OCI-LY3 (cell line): ENCODE measurements at regions not wholly inside any gene's neighbourhood (a gene's known extent, or its start where the extent isn't known, plus 50 kb on each side); places are given as distances from the start of the nearest gene placed in this dataset.

Source experiments
- EZH2phosphoT487 ChIP-seq: fragments of 200-600 bp; shearing (Covaris generic); IDR thresholded peaks from 2 replicates; pipeline ENCODE4 v1.6.1; 2018; ENCODE audit warnings: antibody characterized with exemption, mixed run types, low read depth
- TF ChIP-seq, protein P1 (sequence below): fragments of 200-600, 300-600 bp; sonication (generic); IDR thresholded peaks from 2 replicates; pipeline ENCODE4 v1.5.1; 2014; ENCODE audit warnings: antibody characterized with exemption, low read length, low read depth

DNA sequence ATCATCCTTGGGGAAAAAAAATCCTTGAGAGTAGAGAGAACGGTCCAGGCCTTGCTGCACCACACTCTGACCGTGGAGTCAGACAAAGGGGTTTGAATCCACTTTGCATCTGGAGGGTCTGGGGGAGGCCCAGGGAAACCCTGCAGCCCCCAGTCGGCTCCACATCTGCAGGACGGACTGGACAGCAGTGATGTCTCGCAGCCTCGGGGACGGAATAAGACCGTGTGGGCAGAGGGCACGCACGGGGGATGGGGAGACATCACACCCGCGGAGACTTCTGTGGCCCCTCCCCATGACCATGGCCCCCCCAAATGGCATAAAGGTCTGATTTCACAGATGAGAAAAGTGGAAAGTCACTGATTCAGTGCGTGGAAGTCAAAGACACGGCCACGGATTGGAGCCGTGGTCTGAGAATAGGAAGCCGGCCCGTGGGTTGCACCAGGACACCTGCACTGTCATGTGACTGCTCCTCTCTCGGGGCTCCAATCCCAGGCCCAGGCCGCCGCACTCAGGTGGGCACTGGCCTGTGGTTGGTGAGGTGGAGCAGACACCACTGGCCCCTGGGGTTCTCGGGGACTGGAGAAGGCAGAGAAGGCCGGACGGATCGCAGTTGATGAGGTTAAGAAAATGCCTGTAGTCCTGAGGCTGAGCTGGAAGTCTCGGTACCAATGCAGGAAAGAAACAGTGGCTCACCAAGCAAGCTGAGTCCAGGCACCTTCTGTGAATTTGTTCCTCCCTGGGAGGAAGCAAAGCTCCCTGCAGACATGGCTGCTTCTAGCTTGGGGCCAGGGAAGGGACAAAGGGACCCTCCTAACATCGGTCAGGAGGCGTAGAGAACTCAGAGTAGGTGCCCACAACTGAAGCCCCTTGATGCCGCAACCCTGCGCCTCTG is 61.8 kb downstream of the RTP5 start:
- TF ChIP-seq, protein P1, sequence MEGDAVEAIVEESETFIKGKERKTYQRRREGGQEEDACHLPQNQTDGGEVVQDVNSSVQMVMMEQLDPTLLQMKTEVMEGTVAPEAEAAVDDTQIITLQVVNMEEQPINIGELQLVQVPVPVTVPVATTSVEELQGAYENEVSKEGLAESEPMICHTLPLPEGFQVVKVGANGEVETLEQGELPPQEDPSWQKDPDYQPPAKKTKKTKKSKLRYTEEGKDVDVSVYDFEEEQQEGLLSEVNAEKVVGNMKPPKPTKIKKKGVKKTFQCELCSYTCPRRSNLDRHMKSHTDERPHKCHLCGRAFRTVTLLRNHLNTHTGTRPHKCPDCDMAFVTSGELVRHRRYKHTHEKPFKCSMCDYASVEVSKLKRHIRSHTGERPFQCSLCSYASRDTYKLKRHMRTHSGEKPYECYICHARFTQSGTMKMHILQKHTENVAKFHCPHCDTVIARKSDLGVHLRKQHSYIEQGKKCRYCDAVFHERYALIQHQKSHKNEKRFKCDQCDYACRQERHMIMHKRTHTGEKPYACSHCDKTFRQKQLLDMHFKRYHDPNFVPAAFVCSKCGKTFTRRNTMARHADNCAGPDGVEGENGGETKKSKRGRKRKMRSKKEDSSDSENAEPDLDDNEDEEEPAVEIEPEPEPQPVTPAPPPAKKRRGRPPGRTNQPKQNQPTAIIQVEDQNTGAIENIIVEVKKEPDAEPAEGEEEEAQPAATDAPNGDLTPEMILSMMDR, result no peak
- TF ChIP-seq EZH2phosphoT487, result no peak
